ENCODE measurements at regions not wholly inside any gene's neighbourhood (a gene's known extent, or its start where the extent isn't known, plus 50 kb on each side); places are given as distances from the start of the nearest gene placed in this dataset.

- Histone ChIP-seq H3K4me3 (no peak overlapping the region), H3K9ac (no peak overlapping the region)
Measured at GRCh38 chr9:118269623-118270022, 565.4 kb downstream of the TLR4 start.

GRCh38 chr9:118271331-118271730, 567.1 kb downstream of the TLR4 start:
- no peaks in the 10 kb centered on the region for H3K9me3 ChIP-seq
- no peak for TF ChIP-seq Cebpa-rat (IDR thresholded peaks at IDR 0.05)
- no peaks in the 10 kb centered on the region for H3K4me1 ChIP-seq
- H3K27ac ChIP-seq, result no peak overlapping the region
- H4K20me1 ChIP-seq, result no peaks in the 10 kb centered on the region
- H3K36me3 ChIP-seq, result no peaks in the 10 kb centered on the region
- no peak overlapping the region for H3K4me2 ChIP-seq
- H3K4me3 ChIP-seq, result no peak overlapping the region
- no peaks in the 10 kb centered on the region for H3K27me3 ChIP-seq
- H3K9ac ChIP-seq, result no peak overlapping the region

More at GRCh38 chr9:118269623-118270022, 565.4 kb downstream of the TLR4 start:
- no peaks in the 10 kb centered on the region for H3K36me3 ChIP-seq
- no peak overlapping the region for H3K4me2 ChIP-seq
- H3K9me3 ChIP-seq, result no peaks in the 10 kb centered on the region
- H3K27me3 ChIP-seq, result no peaks in the 10 kb centered on the region
- no peaks in the 10 kb centered on the region for H3K4me1 ChIP-seq
- no peak for TF ChIP-seq Cebpa-rat (IDR thresholded peaks at IDR 0.05)
- H3K27ac ChIP-seq, result no peak overlapping the region
- no peaks in the 10 kb centered on the region for H4K20me1 ChIP-seq

- no peak overlapping the region for H3K9ac ChIP-seq
- H4K20me1 ChIP-seq, result no peaks in the 10 kb centered on the region
- H3K4me2 ChIP-seq, result no peak overlapping the region
- H3K27me3 ChIP-seq, result no peaks in the 10 kb centered on the region
- no peaks in the 10 kb centered on the region for H3K36me3 ChIP-seq
- no peak overlapping the region for H3K27ac ChIP-seq
- H3K4me1 ChIP-seq, result no peaks in the 10 kb centered on the region
- H3K4me3 ChIP-seq, result no peak overlapping the region
- no peak for TF ChIP-seq Cebpa-rat (IDR thresholded peaks at IDR 0.05)
- no peaks in the 10 kb centered on the region for H3K9me3 ChIP-seq
Measured at GRCh38 chr9:118271936-118272335, 567.7 kb downstream of the TLR4 start.

GRCh38 chr9:118273048-118273447, 568.8 kb downstream of the TLR4 start:
- TF ChIP-seq Cebpa-rat (IDR thresholded peaks at IDR 0.05), result no peak
- Histone ChIP-seq H3K36me3 (no peaks in the 10 kb centered on the region), H3K4me2 (no peak overlapping the region), H3K4me3 (no peak overlapping the region), H3K27ac (no peak overlapping the region), H3K4me1 (no peaks in the 10 kb centered on the region), H3K9me3 (no peaks in the 10 kb centered on the region), H3K27me3 (no peaks in the 10 kb centered on the region), H3K9ac (no peak overlapping the region), H4K20me1 (no peaks in the 10 kb centered on the region)

GRCh38 chr9:118276784-118277183, 572.6 kb downstream of the TLR4 start:
- Histone ChIP-seq H3K27ac (no peak overlapping the region), H4K20me1 (no peaks in the 10 kb centered on the region), H3K4me1 (no peaks in the 10 kb centered on the region), H3K36me3 (no peaks in the 10 kb centered on the region), H3K27me3 (no peaks in the 10 kb centered on the region), H3K4me2 (no peak overlapping the region), H3K9me3 (no peaks in the 10 kb centered on the region), H3K9ac (no peak overlapping the region), H3K4me3 (no peak overlapping the region)
- TF ChIP-seq Cebpa-rat (IDR thresholded peaks at IDR 0.05), result no peak

- Histone ChIP-seq H3K36me3 (no peaks in the 10 kb centered on the region), H3K9ac (no peak overlapping the region), H3K9me3 (no peaks in the 10 kb centered on the region), H4K20me1 (no peaks in the 10 kb centered on the region), H3K4me2 (no peak overlapping the region), H3K4me1 (no peaks in the 10 kb centered on the region), H3K4me3 (no peak overlapping the region), H3K27me3 (no peaks in the 10 kb centered on the region), H3K27ac (no peak overlapping the region)
- no peak for TF ChIP-seq Cebpa-rat (IDR thresholded peaks at IDR 0.05)
Measured at GRCh38 chr9:118281772-118282171, 577.6 kb downstream of the TLR4 start.

- no peaks in the 10 kb centered on the region for H3K36me3 ChIP-seq
- no peaks in the 10 kb centered on the region for H4K20me1 ChIP-seq
- no peak overlapping the region for H3K4me2 ChIP-seq
- no peak overlapping the region for H3K4me3 ChIP-seq
- H3K9me3 ChIP-seq, result no peaks in the 10 kb centered on the region
- TF ChIP-seq Cebpa-rat (IDR thresholded peaks at IDR 0.05), result no peak
- H3K4me1 ChIP-seq, result no peaks in the 10 kb centered on the region
- H3K9ac ChIP-seq, result no peak overlapping the region
- no peak overlapping the region for H3K27ac ChIP-seq
- no peaks in the 10 kb centered on the region for H3K27me3 ChIP-seq
Measured at GRCh38 chr9:118283488-118283887, 579.3 kb downstream of the TLR4 start.

GRCh38 chr9:118290116-118290515, 585.9 kb downstream of the TLR4 start:
- no peaks in the 10 kb centered on the region for H3K27me3 ChIP-seq
- H3K36me3 ChIP-seq, result no peaks in the 10 kb centered on the region
- TF ChIP-seq Cebpa-rat (IDR thresholded peaks at IDR 0.05), result no peak
- H3K9ac ChIP-seq, result no peak overlapping the region
- no peaks in the 10 kb centered on the region for H4K20me1 ChIP-seq
- H3K27ac ChIP-seq, result no peak overlapping the region
- H3K9me3 ChIP-seq, result no peaks in the 10 kb centered on the region
- H3K4me2 ChIP-seq, result no peak overlapping the region
- H3K4me1 ChIP-seq, result no peaks in the 10 kb centered on the region
- H3K4me3 ChIP-seq, result no peak overlapping the region

GRCh38 chr9:118295413-118295812, 591.2 kb downstream of the TLR4 start:
- Histone ChIP-seq H3K36me3 (no peaks in the 10 kb centered on the region), H4K20me1 (no peaks in the 10 kb centered on the region), H3K4me3 (no peak overlapping the region), H3K4me1 (no peaks in the 10 kb centered on the region), H3K9me3 (no peaks in the 10 kb centered on the region), H3K27ac (no peak overlapping the region), H3K9ac (no peak overlapping the region), H3K4me2 (no peak overlapping the region), H3K27me3 (no peaks in the 10 kb centered on the region)
- TF ChIP-seq Cebpa-rat (IDR thresholded peaks at IDR 0.05), result no peak

GRCh38 chr9:118302721-118303120, 598.5 kb downstream of the TLR4 start:
- Histone ChIP-seq H3K4me2 (no peak overlapping the region), H3K27ac (no peak overlapping the region), H3K9me3 (no peaks in the 10 kb centered on the region)

GRCh38 chr9:118303216-118303615, 599.0 kb downstream of the TLR4 start:
- Histone ChIP-seq H3K27ac (no peak overlapping the region), H3K4me1 (no peaks in the 10 kb centered on the region), H3K9ac (no peak overlapping the region), H3K36me3 (no peaks in the 10 kb centered on the region), H3K9me3 (no peaks in the 10 kb centered on the region), H3K27me3 (no peaks in the 10 kb centered on the region), H3K4me3 (no peak overlapping the region), H4K20me1 (no peaks in the 10 kb centered on the region), H3K4me2 (no peak overlapping the region)
- TF ChIP-seq Cebpa-rat (IDR thresholded peaks at IDR 0.05), result no peak

More at GRCh38 chr9:118302721-118303120, 598.5 kb downstream of the TLR4 start:
- H3K27me3 ChIP-seq, result no peaks in the 10 kb centered on the region
- TF ChIP-seq Cebpa-rat (IDR thresholded peaks at IDR 0.05), result no peak
- H3K4me1 ChIP-seq, result no peaks in the 10 kb centered on the region
- no peaks in the 10 kb centered on the region for H4K20me1 ChIP-seq
- H3K4me3 ChIP-seq, result no peak overlapping the region
- no peak overlapping the region for H3K9ac ChIP-seq
- H3K36me3 ChIP-seq, result no peaks in the 10 kb centered on the region
